Neural cell (in vitro differentiated cells): ENCODE measurements at regions not wholly inside any gene's neighbourhood (a gene's known extent, or its start where the extent isn't known, plus 50 kb on each side); places are given as distances from the start of the nearest gene placed in this dataset.

ENCODE experiments used
- EP300 ChIP-seq: fragments of 450-650 bp; conservative IDR thresholded peaks from 2 replicates; pipeline ENCODE4 v1.6.1; 2014; ENCODE audit warnings: antibody characterized with exemption, mild to moderate bottlenecking, moderate library complexity; ENCODE audit not compliant: poor library complexity, severe bottlenecking
- EZH2 ChIP-seq: fragments of 200-600, 300-800 bp; shearing (Covaris generic), sonication (generic); IDR thresholded peaks from 2 replicates; pipeline ENCODE4 v1.6.1; 2014; ENCODE audit warnings: antibody characterized with exemption, low read length, borderline replicate concordance, mild to moderate bottlenecking; ENCODE audit not compliant: insufficient read depth, poor library complexity, severe bottlenecking
- MXI1 ChIP-seq: fragments of 450-650 bp; conservative IDR thresholded peaks from 2 replicates; pipeline ENCODE4 v1.6.1; 2014; ENCODE audit warnings: antibody characterized with exemption, mild to moderate bottlenecking; ENCODE audit not compliant: poor library complexity, severe bottlenecking
- POLR2AphosphoS5 ChIP-seq: IDR thresholded peaks from 2 replicates; pipeline ENCODE4 v1.6.1; 2012
- RAD21 ChIP-seq: fragments of 450-650 bp; conservative IDR thresholded peaks from 2 replicates; pipeline ENCODE4 v1.6.1; 2014; ENCODE audit warnings: antibody characterized with exemption, mild to moderate bottlenecking, moderate library complexity
- TAF1 ChIP-seq: IDR thresholded peaks from 2 replicates; pipeline ENCODE4 v1.6.1; 2012; ENCODE audit warnings: low read depth
- TF ChIP-seq, protein P1 (sequence below): fragments of 450-650 bp; IDR thresholded peaks from 2 replicates; pipeline ENCODE4 v1.5.1; 2014; ENCODE audit warnings: antibody characterized with exemption, mild to moderate bottlenecking, moderate library complexity; ENCODE audit not compliant: poor library complexity, severe bottlenecking
- TF ChIP-seq, protein P2 (sequence below): IDR thresholded peaks from 2 replicates; pipeline ENCODE4 v1.6.1; 2012; ENCODE audit warnings: borderline replicate concordance

DNA sequence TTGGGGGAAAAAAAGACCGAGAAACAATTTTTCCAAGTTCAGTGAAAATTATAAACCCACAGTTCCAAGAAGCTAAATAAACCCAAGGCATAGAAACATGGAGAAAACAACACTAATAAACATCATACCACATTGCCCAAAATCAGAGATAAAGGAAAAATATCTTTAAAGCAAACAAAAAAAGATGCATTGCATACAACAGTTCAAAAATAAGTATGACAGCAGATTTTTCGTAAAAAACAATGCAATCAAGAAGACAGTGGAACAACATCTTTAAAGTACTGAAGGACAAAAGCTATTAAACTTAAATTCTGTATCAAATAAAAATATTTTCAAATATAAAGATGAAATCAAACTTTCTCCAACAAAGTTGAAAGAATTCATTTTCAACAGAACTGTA lies 921.3 kb downstream of the METTL15 start:
- TF ChIP-seq, protein P1, sequence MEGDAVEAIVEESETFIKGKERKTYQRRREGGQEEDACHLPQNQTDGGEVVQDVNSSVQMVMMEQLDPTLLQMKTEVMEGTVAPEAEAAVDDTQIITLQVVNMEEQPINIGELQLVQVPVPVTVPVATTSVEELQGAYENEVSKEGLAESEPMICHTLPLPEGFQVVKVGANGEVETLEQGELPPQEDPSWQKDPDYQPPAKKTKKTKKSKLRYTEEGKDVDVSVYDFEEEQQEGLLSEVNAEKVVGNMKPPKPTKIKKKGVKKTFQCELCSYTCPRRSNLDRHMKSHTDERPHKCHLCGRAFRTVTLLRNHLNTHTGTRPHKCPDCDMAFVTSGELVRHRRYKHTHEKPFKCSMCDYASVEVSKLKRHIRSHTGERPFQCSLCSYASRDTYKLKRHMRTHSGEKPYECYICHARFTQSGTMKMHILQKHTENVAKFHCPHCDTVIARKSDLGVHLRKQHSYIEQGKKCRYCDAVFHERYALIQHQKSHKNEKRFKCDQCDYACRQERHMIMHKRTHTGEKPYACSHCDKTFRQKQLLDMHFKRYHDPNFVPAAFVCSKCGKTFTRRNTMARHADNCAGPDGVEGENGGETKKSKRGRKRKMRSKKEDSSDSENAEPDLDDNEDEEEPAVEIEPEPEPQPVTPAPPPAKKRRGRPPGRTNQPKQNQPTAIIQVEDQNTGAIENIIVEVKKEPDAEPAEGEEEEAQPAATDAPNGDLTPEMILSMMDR, result no peak
- TF ChIP-seq EZH2, result no peak
- no peak for TF ChIP-seq POLR2AphosphoS5
- TF ChIP-seq TAF1, result no peak
- no peak for TF ChIP-seq EP300
- TF ChIP-seq RAD21, result no peak
- TF ChIP-seq, protein P2, sequence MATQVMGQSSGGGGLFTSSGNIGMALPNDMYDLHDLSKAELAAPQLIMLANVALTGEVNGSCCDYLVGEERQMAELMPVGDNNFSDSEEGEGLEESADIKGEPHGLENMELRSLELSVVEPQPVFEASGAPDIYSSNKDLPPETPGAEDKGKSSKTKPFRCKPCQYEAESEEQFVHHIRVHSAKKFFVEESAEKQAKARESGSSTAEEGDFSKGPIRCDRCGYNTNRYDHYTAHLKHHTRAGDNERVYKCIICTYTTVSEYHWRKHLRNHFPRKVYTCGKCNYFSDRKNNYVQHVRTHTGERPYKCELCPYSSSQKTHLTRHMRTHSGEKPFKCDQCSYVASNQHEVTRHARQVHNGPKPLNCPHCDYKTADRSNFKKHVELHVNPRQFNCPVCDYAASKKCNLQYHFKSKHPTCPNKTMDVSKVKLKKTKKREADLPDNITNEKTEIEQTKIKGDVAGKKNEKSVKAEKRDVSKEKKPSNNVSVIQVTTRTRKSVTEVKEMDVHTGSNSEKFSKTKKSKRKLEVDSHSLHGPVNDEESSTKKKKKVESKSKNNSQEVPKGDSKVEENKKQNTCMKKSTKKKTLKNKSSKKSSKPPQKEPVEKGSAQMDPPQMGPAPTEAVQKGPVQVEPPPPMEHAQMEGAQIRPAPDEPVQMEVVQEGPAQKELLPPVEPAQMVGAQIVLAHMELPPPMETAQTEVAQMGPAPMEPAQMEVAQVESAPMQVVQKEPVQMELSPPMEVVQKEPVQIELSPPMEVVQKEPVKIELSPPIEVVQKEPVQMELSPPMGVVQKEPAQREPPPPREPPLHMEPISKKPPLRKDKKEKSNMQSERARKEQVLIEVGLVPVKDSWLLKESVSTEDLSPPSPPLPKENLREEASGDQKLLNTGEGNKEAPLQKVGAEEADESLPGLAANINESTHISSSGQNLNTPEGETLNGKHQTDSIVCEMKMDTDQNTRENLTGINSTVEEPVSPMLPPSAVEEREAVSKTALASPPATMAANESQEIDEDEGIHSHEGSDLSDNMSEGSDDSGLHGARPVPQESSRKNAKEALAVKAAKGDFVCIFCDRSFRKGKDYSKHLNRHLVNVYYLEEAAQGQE, result no peak
- TF ChIP-seq MXI1, result no peak
